ENCODE measurements at regions not wholly inside any gene's neighbourhood (a gene's known extent, or its start where the extent isn't known, plus 50 kb on each side); places are given as distances from the start of the nearest gene placed in this dataset.

GRCh38 chr7:156145996-156146395 lies 333.7 kb upstream of the SHH start:
- Histone ChIP-seq H3K36me3 (replicated peaks in 1 of 2; ENCODE audit: control insufficient read depth in 1 of 2, insufficient read depth in 2 of 2, low read length in 2 of 2) (no peaks in the 10 kb centered on the region), H3K27ac (ENCODE audit: extremely low read length, insufficient read depth, low read length) (no peak overlapping the region), H3K4me2 (ENCODE audit: low read depth, low read length) (no peak overlapping the region), H3K9me3 (ENCODE audit: low read length) (no peaks in the 10 kb centered on the region), H3K4me1 (ENCODE audit: insufficient read depth, low read length) (no peaks in the 10 kb centered on the region), H4K20me1 (ENCODE audit: insufficient read depth, low read length) (no peaks in the 10 kb centered on the region), H3K4me3 (replicated peaks in 1 of 3; ENCODE audit: insufficient read depth in 1 of 3, low read depth in 2 of 3, low read length in 3 of 3) (no peak overlapping the region), H2AFZ (ENCODE audit: low read length) (no peak overlapping the region), H3K9ac (ENCODE audit: insufficient read depth, low read depth, low read length) (no peak overlapping the region), H3K79me2 (ENCODE audit: insufficient read depth, low read length) (no peaks in the 10 kb centered on the region), H3K27me3 (ENCODE audit: control insufficient read depth in 1 of 2, insufficient read depth in 2 of 2, low read length in 2 of 2) (peaks cover 6 to 69% of the 10 kb centered on the region in 2 experiments; a peak in 3 of 5 replicates)
- CTCF ChIA-PET (ENCODE audit: low intra/inter-chr PET ratio, low total read pairs): no interaction called here
- TF ChIP-seq MAZ (IDR thresholded peaks at IDR 0.05; ENCODE audit: borderline replicate concordance, low read depth, low read length): no peak
- no peak for TF ChIP-seq MAZ (CRISPR knock-in tag; IDR thresholded peaks at IDR 0.05; ENCODE audit: low read depth)
- TF ChIP-seq ZNF788 (CRISPR knock-in tag; IDR thresholded peaks at IDR 0.05; ENCODE audit: borderline replicate concordance): no peak
- no peak for TF ChIP-seq ZNF710 (CRISPR knock-in tag; IDR thresholded peaks at IDR 0.05; ENCODE audit: borderline replicate concordance)
- TF ChIP-seq TOPORS (CRISPR knock-in tag; IDR thresholded peaks at IDR 0.05): no peak
- TF ChIP-seq SMAD1 (CRISPR knock-in tag; IDR thresholded peaks at IDR 0.05; ENCODE audit: borderline replicate concordance, low read depth): no peak
- TF ChIP-seq ZFAT (CRISPR knock-in tag; conservative IDR thresholded peaks at IDR 0.05): no peak
- TF ChIP-seq, protein P1, sequence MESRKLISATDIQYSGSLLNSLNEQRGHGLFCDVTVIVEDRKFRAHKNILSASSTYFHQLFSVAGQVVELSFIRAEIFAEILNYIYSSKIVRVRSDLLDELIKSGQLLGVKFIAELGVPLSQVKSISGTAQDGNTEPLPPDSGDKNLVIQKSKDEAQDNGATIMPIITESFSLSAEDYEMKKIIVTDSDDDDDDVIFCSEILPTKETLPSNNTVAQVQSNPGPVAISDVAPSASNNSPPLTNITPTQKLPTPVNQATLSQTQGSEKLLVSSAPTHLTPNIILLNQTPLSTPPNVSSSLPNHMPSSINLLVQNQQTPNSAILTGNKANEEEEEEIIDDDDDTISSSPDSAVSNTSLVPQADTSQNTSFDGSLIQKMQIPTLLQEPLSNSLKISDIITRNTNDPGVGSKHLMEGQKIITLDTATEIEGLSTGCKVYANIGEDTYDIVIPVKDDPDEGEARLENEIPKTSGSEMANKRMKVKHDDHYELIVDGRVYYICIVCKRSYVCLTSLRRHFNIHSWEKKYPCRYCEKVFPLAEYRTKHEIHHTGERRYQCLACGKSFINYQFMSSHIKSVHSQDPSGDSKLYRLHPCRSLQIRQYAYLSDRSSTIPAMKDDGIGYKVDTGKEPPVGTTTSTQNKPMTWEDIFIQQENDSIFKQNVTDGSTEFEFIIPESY (CRISPR knock-in tag; IDR thresholded peaks at IDR 0.05): no peak
- TF ChIP-seq KLF12 (CRISPR knock-in tag; IDR thresholded peaks at IDR 0.05; ENCODE audit: borderline replicate concordance): no peak
- no peak for TF ChIP-seq MED1 (CRISPR knock-in tag; IDR thresholded peaks at IDR 0.05)
- no peak for DNase-seq (ENCODE audit: low spot score)
- FAIRE-seq: no peak
- POLR2A ChIA-PET: no interaction called here
- in situ Hi-C loops (cut with HindIII; ENCODE audit: extremely low pct_ligation_motif_present, low pct_unique_long_range_greater_than_20kb): no loop called here
- intact Hi-C loops (cut with micrococcal nuclease; ENCODE audit: unreplicated experiment): no loop called here
- BruUV-seq (replicated peaks): no TSS peak
- ATAC-seq: no peak
- 24% methylated on average over 8 of the region's 8 CpGs for WGBS (ENCODE audit: low lambda C conversion rate)

Measured in HepG2 (cell line).